Osteocyte (in vitro differentiated cells): ENCODE measurements at regions not wholly inside any gene's neighbourhood (a gene's known extent, or its start where the extent isn't known, plus 50 kb on each side); places are given as distances from the start of the nearest gene placed in this dataset.

Source experiments
- DNase-seq: peaks from one replicate; pipeline ENCODE4 v3.0.0; 2021; ENCODE audit warnings: mixed read lengths; ENCODE audit not compliant: unreplicated experiment; ENCODE audit errors: extremely low spot score
- H3K27ac Mint-ChIP-seq: one replicate; pipeline ENCODE4 v1.8.0; 2021; ENCODE audit warnings: mild to moderate bottlenecking, mixed read lengths; ENCODE audit not compliant: unreplicated experiment
- H3K27me3 Mint-ChIP-seq: one replicate; pipeline ENCODE4 v1.8.0; 2021; ENCODE audit warnings: mixed read lengths; ENCODE audit not compliant: unreplicated experiment
- H3K36me3 Mint-ChIP-seq: one replicate; pipeline ENCODE4 v1.8.0; 2021; ENCODE audit warnings: mixed read lengths; ENCODE audit not compliant: unreplicated experiment
- H3K4me1 Mint-ChIP-seq: one replicate; pipeline ENCODE4 v1.8.0; 2021; ENCODE audit warnings: mixed read lengths; ENCODE audit not compliant: unreplicated experiment
- H3K4me3 Mint-ChIP-seq: one replicate; pipeline ENCODE4 v1.8.0; 2021; ENCODE audit warnings: mild to moderate bottlenecking, moderate library complexity, mixed read lengths; ENCODE audit not compliant: unreplicated experiment
- H3K9me3 Mint-ChIP-seq: one replicate; pipeline ENCODE4 v1.8.0; 2021; ENCODE audit warnings: mixed read lengths; ENCODE audit not compliant: unreplicated experiment
- CTCF ChIP-seq: fragments of 200-600 bp; sonication (generic); IDR thresholded peaks from 2 replicates; pipeline ENCODE4 v1.5.0; 2021; ENCODE audit warnings: antibody characterized with exemption, mild to moderate bottlenecking, moderate library complexity

- peaks cover 7% of the 10 kb centered on the region for H3K9me3 Mint-ChIP-seq
- no peaks in the 10 kb centered on the region for H3K4me1 Mint-ChIP-seq
- no peak for TF ChIP-seq CTCF
- DNase-seq: no peak
- H3K4me3 Mint-ChIP-seq: no peak overlapping the region
- H3K36me3 Mint-ChIP-seq: no peaks in the 10 kb centered on the region
- H3K27me3 Mint-ChIP-seq: no peaks in the 10 kb centered on the region
- no peak overlapping the region for H3K27ac Mint-ChIP-seq
Measured at GRCh38 chr22:44616461-44616860, 85.5 kb upstream of the PRR5 start.

GRCh38 chr22:44615602-44616180, 86.3 kb upstream of the PRR5 start:
- H3K4me3 Mint-ChIP-seq: no peak overlapping the region
- H3K27ac Mint-ChIP-seq: no peak overlapping the region
- no peak for TF ChIP-seq CTCF
- no peaks in the 10 kb centered on the region for H3K4me1 Mint-ChIP-seq
- no peak for DNase-seq
- no peaks in the 10 kb centered on the region for H3K36me3 Mint-ChIP-seq
- no peaks in the 10 kb centered on the region for H3K27me3 Mint-ChIP-seq
- peaks cover 10% of the 10 kb centered on the region for H3K9me3 Mint-ChIP-seq

DNA sequence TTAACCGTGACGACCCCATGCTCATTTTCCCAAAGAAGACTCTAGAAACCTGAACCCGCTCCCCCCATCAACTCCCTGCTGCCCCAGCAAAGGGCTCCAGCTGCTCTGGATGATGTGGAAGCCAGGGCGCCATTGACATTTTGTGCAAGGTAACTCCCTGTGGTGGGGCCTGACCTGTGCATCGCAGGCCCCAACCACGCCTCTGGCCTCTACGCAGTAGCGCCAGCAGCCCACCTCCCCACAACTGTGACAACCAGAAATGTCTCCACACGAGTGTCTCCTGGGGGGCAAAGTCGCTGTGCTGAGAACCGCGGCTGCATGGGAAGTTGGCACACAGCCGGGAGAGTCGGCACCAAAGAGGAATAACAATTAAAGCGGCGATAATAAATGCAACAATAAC, 86.9 kb upstream of the PRR5 start:
- H3K27ac Mint-ChIP-seq: no peak overlapping the region
- no peaks in the 10 kb centered on the region for H3K36me3 Mint-ChIP-seq
- no peaks in the 10 kb centered on the region for H3K27me3 Mint-ChIP-seq
- no peak for TF ChIP-seq CTCF
- no peak for DNase-seq
- no peaks in the 10 kb centered on the region for H3K4me1 Mint-ChIP-seq
- H3K9me3 Mint-ChIP-seq: peaks cover 10% of the 10 kb centered on the region
- no peak overlapping the region for H3K4me3 Mint-ChIP-seq

DNA sequence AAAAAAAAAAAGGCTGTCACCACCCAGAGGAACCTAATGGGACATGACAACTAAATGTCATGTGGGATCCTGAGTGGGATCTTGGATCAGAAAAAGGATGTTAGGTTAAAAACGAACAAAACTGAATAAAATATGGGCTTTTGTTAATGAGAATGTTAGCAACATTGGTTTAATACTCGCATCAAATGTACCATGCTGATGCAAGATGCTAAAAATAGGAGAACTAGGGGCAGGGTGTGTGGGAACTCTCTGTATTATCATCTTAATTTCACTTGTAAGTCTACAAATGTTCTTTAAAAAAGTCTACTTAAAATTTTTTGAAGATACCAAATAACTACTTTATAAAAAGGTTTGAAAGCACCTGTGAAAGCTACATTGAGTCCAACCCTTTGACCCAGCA, 88.8 kb upstream of the PRR5 start:
- TF ChIP-seq CTCF: no peak
- no peak overlapping the region for H3K4me3 Mint-ChIP-seq
- DNase-seq: no peak
- H3K36me3 Mint-ChIP-seq: no peaks in the 10 kb centered on the region
- H3K9me3 Mint-ChIP-seq: peaks cover 10% of the 10 kb centered on the region
- no peaks in the 10 kb centered on the region for H3K4me1 Mint-ChIP-seq
- no peaks in the 10 kb centered on the region for H3K27me3 Mint-ChIP-seq
- H3K27ac Mint-ChIP-seq: no peak overlapping the region

DNA sequence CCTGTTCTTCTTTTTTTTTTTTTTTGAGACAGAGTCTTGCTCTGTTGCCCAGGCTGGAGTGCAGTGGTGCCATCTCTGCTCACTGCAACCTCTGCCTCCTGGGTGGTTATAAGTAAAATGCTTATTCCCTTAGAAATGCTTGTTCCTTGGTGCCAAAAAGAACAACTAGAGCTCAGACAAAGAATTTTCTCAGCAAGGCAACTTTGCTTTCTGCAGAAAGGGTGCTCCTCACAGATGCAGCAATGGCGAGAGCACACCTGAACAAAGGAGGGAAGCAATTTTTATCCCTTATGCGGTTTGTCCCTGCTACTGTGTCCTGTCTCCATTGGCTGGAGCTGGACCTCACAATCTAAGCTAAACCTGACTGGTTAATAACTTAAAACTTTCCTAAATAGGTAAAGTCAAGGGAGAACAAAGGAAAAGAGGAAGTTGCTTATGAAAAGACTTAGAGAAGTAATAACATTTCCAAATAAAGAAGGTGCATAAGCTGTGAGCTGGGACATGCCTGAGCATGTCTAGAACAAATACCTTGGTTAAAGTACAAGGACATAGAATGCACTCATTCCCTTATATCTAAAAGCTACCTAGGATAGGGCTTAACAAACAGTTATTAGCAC, 90.0 kb upstream of the PRR5 start:
- Mint-ChIP-seq H3K36me3 (no peaks in the 10 kb centered on the region), H3K9me3 (peaks cover 10% of the 10 kb centered on the region), H3K27me3 (no peaks in the 10 kb centered on the region), H3K27ac (no peak overlapping the region), H3K4me3 (no peak overlapping the region), H3K4me1 (no peaks in the 10 kb centered on the region)
- DNase-seq: no peak
- no peak for TF ChIP-seq CTCF
